HCT116 (cell line): ENCODE measurements at regions not wholly inside any gene's neighbourhood (a gene's known extent, or its start where the extent isn't known, plus 50 kb on each side); places are given as distances from the start of the nearest gene placed in this dataset.

Source experiments
- CEBPB ChIP-seq: IDR thresholded peaks from 2 replicates; pipeline ENCODE4 v1.6.1; 2012; ENCODE audit warnings: low read depth
- CTCF ChIP-seq, 3 experiments: fragments of 200-600 bp in 1 of 3; sonication (generic) in 1 of 3; IDR thresholded peaks in 2 of 3; conservative IDR thresholded peaks in 1 of 3; 2 replicates each; pipeline ENCODE4 v1.5.1; 2012 to 2017; ENCODE audit warnings: low read depth in 2 of 3, low read length in 2 of 3, antibody characterized with exemption in 1 of 3, borderline replicate concordance in 1 of 3, control low read depth in 1 of 3, mild to moderate bottlenecking in 1 of 3, mixed read lengths in 1 of 3, mixed run types in 1 of 3, moderate library complexity in 1 of 3; ENCODE audit not compliant: insufficient read depth in 1 of 3
- EZH2 ChIP-seq: fragments of 200-600 bp; sonication (generic); IDR thresholded peaks from 2 replicates; pipeline ENCODE4 v1.6.1; 2017; ENCODE audit warnings: antibody characterized with exemption, mixed run types
- EZH2phosphoT487 ChIP-seq: fragments of 200-600 bp; IDR thresholded peaks from 2 replicates; pipeline ENCODE4 v1.6.1; 2018; ENCODE audit warnings: antibody characterized with exemption, borderline replicate concordance
- POLR2A ChIP-seq: IDR thresholded peaks from 2 replicates; pipeline ENCODE4 v1.7.0; 2011; ENCODE audit warnings: borderline replicate concordance; ENCODE audit not compliant: insufficient read depth, insufficient read length; ENCODE audit errors: extremely low read depth
- REST ChIP-seq: IDR thresholded peaks from 2 replicates; pipeline ENCODE4 v1.6.1; 2012; ENCODE audit warnings: low read depth

GRCh38 chr3:148535001-148535400, 162.7 kb upstream of the AGTR1 start:
- TF ChIP-seq CTCF (IDR thresholded peaks at IDR 0.05 in 2 of 3, conservative IDR thresholded peaks at IDR 0.05 in 1 of 3; ENCODE audit: borderline replicate concordance in 1 of 3, insufficient read depth in 1 of 3, low read depth in 2 of 3, low read length in 2 of 3) (no peak), CEBPB (no peak), EZH2 (no peak), REST (no peak), POLR2A (no peak), EZH2phosphoT487 (no peak)
